GM19438 (cell line): ENCODE measurements at regions not wholly inside any gene's neighbourhood (a gene's known extent, or its start where the extent isn't known, plus 50 kb on each side); places are given as distances from the start of the nearest gene placed in this dataset.

Source experiments
- ATAC-seq: cut with Tn5 transposase; IDR thresholded peaks from one replicate; pipeline ENCODE4 v1.9.1; 2021; ENCODE audit warnings: low read depth; ENCODE audit not compliant: unreplicated experiment

GRCh38 chr13:44116562-44117332, 237.0 kb downstream of the LACC1 start:
- no peak for ATAC-seq

- ATAC-seq: no peak
These were observed 237.6 kb downstream of the LACC1 start for GRCh38 chr13:44117351-44117750.

GRCh38 chr13:44117816-44118215, 238.1 kb downstream of the LACC1 start:
- ATAC-seq: no peak

- ATAC-seq: no peak
These were observed 239.2 kb downstream of the LACC1 start for GRCh38 chr13:44118881-44119280.

GRCh38 chr13:44120043-44120442, 240.3 kb downstream of the LACC1 start:
- no peak for ATAC-seq

GRCh38 chr13:44120849-44121755, 241.4 kb downstream of the LACC1 start:
- ATAC-seq: no peak

- no peak for ATAC-seq
These were observed 244.6 kb downstream of the LACC1 start for GRCh38 chr13:44124352-44124751.

GRCh38 chr13:44125943-44126469, 246.3 kb downstream of the LACC1 start:
- ATAC-seq: no peak

- ATAC-seq: no peak
These were observed 245.0 kb upstream of the SERP2 start for GRCh38 chr13:44128552-44129001.

GRCh38 chr13:44129418-44129817, 244.2 kb upstream of the SERP2 start:
- ATAC-seq: no peak

GRCh38 chr13:44131069-44131614, 242.5 kb upstream of the SERP2 start:
- no peak for ATAC-seq

- no peak for ATAC-seq
These were observed 240.9 kb upstream of the SERP2 start for GRCh38 chr13:44132710-44133109.

GRCh38 chr13:44133626-44134025, 240.0 kb upstream of the SERP2 start:
- ATAC-seq: no peak

- ATAC-seq: no peak
These were observed 238.1 kb upstream of the SERP2 start for GRCh38 chr13:44135566-44135965.

GRCh38 chr13:44136696-44137268, 236.8 kb upstream of the SERP2 start:
- ATAC-seq: no peak

- ATAC-seq: no peak
These were observed 236.2 kb upstream of the SERP2 start for GRCh38 chr13:44137466-44137865.

GRCh38 chr13:44140146-44140545, 233.5 kb upstream of the SERP2 start:
- ATAC-seq: no peak

GRCh38 chr13:44140888-44141724, 232.5 kb upstream of the SERP2 start:
- no peak for ATAC-seq

GRCh38 chr13:44141725-44142539, 231.7 kb upstream of the SERP2 start:
- ATAC-seq: peak; percentile 100
